ENCODE measurements at regions not wholly inside any gene's neighbourhood (a gene's known extent, or its start where the extent isn't known, plus 50 kb on each side); places are given as distances from the start of the nearest gene placed in this dataset.

DNA sequence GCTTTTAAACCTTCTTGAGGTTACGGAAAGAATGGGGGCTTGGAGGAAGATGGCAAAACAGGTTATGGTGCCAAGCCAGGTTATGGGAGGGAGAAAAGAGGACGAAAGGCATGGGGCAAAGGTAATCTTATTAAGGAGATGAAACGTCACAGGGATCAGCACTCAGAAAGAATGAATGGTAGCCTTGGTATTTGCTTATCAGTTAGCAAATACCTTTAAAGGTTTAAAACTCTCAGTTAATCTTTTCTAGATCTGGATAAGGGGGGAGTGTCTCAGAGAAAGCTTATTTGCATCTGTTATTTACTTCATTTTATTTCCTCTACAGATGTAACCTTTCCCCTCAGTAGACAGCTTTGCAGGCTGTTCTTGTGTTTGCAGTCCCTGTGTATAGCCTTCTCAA lies 55.5 kb upstream of the EEF1E1 start:
- no peak for TF ChIP-seq POLR2A (IDR thresholded peaks at IDR 0.05; ENCODE audit: low read depth, low read length)
- no peak for TF ChIP-seq POLR2AphosphoS5 (IDR thresholded peaks at IDR 0.05; ENCODE audit: low read depth, low read length)
- no peak for TF ChIP-seq TAF1 (IDR thresholded peaks at IDR 0.05; ENCODE audit: borderline replicate concordance, low read depth, low read length)
